ENCODE measurements at regions not wholly inside any gene's neighbourhood (a gene's known extent, or its start where the extent isn't known, plus 50 kb on each side); places are given as distances from the start of the nearest gene placed in this dataset.

DNA sequence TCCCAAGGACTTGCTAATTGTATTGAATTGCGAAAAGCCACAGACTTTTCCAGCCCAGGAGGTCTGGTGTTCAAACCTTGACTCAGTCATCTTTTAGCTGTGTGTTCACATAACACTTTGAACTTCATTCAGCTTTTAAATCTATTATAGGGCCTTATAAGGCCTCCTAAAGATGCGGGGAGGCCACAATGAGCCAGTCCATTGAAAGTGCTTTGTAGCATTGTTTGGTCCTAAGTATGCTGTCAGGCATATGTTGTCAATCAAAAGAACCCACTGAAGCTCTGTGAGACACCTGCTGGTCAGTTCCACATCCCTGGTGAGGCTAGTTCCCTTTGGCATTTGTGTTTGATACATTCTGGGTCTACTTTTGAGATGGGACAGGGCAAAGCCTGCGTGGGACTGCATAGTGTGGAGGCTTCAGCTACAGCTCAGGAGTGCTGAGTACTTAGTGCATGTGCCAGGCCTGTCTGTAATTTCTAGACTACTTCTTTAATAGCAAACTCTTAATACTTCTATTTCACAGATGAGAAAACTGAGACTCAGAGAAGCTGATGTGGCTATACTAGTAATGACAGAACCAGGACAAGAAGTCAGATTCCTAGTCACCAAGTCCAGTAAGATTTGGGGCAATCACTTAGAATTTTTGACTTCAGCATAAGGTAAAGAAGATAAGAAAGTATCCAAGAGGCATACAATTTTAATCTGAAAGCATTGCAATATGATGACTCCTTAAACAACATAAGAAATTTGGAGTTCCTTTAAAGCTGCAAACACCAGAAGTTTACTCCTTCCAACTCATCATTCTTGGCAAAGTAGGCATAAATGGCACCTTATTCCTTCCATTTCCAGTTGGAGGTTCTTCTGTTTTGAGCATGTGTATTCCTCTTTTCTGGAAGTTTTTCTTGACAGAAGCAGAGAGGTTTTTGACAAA is 213.0 kb downstream of the PDCD6IP start:
- DNase-seq, result no peak

DNA sequence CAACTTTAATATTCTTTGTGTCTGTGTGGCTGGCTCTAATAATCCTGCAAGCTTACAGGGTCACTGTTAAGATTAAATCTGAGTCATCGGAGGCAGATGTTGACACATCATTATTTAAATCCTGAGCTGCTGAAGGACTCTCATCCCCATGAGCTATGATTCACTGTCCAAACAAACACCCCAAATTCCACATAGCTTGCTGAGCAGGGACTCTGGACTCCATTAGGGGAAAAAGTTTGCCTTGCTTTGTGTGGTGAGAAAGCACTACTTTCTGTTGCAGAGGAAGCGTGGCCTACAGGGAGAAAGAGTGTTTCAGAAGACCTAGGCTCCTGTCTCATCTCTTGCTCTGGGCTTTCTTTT is 213.7 kb downstream of the PDCD6IP start:
- no peak for DNase-seq

DNA sequence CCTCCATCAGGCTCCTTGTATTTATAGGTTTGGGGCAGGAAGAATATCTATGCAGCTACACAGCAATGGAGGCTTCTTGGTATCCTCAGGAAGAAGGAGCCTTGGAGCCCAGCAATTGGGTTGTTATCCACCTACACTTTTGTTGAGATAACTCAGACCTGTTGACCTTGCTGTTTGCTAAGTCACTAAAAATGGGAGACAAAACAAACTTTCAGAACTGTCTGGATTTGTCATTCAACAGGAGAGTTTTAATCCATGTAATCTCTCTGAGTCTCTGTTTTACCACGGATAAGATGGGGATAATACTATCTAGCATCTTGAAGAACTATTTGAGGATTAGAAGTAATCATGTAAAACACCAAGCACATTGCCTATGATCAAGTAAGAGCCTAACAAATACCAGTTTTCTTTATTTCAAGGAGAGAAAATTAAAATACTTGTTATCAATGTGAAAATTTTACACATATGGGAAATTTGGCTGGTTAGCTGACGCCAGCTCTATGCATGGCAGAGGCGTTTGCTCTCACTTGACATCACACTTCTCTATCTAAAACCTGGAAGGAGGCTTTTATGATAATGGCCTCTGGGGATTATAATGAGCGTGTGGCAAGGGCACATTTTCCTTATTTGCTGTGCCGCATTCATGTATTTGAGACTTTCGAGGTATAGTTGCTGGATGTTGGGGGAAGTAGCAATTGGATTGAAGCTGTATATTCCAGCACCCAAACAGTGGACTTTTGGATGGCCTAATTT is 215.6 kb downstream of the PDCD6IP start:
- peak in 1 of 56 donors; percentile 7 for DNase-seq

DNA sequence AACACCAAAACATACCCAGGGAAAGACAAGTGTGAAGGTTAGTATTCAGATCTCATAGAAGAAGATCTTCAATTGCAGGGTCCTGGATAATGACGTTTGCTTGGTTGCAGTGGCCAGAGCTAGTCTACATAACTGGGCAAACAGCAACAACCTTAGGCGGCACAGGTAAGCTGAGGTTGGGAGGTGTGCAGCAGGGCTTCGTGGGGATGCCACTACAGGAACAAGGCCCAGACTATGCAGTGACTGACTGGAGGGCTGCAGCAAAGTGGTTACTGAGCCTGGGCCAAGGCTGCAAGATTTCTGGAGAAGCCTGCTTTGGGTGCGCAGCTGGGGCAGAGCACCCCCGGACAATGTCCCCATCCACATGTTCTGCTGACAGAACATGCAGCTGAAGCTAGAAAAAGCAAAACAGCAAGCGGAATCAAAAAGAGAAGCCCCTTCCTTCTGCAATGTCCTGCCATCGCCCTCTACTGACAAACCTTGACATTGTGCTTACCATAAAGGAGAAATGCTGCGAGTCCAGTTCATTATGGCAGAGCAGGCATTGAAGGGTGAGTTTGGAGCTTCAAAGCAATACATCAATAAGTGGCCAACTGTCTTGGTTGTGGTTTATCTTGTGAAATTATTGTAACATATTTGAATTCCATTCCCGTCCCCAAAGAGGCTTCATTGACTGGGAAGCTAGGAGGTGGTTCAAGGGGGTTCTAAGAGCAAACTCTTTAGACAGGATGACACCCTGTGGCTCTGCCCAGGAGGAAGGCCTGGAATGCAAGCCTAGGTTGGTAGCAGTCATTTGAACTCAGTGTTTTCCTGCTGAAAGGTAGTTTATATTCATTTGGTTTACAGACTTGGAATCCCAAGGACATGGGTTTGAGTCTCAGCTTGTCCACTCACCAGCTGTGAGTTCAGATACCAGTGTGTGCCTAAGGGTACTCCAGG is 217.0 kb downstream of the PDCD6IP start:
- no peak for DNase-seq

DNA sequence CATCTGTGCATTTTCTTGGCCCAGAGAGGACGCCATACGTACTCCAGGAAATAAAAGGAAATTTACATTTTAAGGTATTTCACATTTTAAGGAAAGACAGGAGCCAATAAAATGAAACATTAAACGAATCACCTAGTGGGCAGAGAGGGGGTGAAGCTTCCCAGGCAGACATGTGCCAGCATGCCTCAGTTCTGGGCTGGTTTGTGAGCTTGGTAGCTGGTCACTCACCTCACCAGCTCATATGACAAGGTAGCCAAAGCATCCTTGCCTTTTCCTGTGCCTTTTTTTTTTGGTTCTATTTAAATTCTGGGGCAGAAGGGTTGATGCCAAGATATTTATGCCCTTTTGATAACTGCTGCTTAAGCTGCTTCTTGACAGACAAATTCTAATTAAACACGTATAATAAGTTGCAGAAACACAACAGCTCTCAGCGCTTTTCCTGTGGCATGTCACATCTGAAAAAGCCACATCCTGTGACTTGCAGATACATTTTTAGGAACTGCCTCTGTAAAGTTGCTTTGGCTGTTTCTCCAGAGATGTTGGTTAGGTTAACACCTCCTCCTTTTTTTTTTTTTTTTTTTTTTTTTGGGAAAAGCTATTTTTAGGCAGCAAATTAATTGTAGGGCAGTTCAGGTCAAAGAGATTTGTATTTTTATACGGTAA is 218.6 kb downstream of the PDCD6IP start:
- DNase-seq, result no peak

DNA sequence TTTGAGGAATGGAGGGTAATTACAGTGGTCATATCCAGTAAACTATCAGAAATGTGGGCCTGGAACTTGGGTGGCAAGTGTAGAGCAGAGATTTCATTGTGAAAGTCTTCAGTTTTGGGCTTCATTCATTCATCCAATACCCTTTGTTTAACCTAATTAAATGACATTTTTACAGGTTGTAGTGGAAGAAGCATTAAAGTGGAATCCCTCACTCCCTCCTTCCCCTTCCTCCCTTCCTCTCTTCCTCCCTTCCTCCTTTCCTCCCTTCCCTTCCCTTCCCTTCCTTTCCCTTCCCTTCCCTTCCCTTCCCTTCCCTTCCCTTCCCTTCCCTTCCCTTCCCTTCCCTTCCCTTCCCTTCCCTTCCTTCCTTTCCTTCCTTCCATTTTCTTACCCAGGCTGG is 219.3 kb downstream of the PDCD6IP start:
- no peak for DNase-seq

DNA sequence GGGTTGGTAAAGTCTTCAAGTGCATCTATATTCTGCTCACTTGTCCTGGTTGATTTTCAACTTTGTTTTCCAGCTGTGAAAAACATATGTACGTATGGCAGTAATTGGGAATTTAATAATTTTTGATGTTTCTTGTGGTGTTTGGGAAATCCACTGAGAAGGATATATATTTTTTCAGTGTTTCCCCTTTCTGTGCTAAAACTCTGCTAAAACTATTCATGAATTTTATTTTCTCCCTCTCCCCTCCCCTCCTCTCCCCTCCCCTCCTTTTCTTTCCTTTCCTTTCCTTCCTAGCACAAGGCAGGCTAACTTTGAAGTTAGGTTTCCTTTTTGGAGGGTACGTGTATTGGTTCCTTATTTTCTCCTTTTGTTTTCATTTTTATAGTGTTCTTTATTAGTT is 220.7 kb downstream of the PDCD6IP start:
- DNase-seq, result no peak

DNA sequence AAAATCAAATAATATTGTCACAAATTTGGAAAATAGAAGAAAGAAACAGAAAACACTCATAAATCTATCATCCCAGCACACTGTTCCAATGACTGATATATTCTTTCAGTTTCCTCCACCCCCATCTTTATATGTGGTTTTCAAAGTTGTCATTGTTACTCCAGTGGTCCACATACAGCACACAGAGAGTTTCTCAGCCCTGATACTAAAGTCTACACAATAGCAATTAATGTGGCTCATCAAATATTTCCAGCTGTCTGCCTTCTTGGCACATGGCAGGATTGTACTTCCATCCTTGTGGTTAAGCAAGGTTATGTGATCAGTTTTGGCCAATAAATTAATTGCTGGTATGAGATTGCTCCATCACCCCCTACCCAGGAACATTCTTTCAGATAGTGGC is 221.7 kb downstream of the PDCD6IP start:
- DNase-seq, result no peak

DNA sequence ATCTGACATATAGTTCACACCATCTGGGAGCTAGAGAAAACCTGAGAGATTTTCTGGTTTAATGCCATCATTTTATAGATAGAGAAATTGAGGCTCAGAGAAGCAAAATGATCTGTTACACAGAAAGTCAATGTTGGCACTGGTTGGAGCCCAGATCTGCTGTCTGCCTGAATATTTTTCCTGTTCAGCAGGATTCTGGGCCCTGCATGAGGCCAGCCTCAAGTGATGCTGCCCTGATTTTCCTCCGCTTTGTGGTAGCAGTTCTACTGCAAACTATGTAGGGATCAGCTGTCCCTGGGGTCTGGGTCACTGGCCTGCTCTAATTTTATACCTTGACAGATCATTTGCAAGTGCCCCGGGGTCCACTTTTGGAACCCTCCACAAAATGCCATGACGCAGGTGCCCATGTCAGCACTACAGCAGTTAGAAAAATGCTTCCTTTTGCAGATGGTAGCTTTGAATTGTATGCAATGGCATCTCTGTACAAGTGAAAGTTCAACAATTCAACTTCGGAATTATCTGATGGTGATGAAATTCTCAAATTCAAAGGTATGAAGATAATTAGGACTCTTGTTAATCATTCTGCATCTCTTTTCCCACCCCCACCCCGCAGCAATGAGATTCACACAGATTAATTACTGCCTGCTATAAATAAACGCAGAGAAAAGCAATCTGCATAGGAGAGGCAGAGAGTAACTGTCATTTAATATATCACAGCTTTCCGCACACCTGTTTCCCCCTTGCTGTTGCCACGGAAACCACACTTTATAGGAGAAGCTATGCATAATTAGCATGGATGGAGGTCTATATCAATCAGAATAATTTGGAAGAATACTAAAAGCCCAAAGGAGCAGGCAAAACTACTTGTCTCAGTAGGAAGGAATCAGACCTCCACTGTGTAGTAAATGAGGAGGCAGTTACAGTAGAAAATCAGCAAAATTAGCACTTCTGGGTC is 222.6 kb downstream of the PDCD6IP start:
- DNase-seq, result peak in 2 of 56 donors; percentile 5 to 34

DNA sequence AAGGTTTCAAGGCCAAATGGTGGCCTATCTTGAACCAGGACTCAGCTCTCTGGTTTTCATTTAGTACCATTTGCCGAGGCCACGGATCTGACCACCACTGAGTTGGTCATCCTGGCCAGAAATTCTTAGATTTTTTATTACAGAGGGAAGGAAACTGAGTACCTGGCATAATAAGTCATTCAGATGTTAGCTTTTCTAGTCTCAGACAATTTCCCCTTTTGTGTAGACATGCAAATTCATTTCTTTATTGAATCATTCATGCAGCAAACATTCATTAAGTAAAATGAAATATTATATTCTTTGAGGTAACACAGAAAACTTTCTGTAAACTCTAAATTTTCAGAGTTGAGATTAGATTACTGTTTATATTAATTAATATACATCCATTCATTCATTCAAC is 223.7 kb downstream of the PDCD6IP start:
- no peak for DNase-seq

DNA sequence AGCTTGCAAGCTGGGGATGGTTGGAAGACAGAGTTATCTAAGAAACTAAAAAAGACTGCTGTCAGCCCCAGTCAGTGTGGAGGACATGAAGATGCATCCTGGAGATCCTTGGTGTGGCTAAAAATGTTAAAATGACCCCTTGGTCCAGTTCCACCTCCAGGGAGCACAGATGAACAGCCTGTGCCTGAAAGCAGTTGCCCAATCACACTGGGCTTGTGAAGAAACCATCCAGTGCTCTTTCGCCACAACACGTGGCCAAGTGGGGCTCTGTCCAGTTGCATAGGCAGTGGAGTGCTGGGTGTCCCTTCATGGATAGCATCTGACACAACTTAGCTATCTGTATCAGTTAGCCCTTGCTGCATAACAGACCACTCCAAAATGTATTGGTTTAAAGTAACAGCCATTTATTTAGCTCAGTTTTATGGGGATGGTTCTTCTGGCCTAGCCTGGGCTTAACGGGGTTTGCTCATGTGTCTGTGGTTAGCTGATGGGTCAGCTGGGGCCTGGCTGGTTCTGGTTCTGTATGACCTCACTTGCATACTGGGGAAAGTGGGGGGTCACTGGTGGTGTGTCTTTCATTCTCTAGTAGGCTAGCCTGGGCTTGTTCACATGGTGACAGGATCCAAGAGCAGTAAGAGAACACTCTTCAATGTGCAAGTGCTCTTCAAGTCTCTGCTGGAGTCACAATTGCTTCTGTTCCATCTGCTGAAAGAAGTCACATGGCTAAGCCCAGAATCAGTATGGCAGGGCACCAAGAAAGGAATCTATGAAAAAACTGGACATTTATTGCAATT is 226.2 kb downstream of the PDCD6IP start:
- DNase-seq, result no peak

DNA sequence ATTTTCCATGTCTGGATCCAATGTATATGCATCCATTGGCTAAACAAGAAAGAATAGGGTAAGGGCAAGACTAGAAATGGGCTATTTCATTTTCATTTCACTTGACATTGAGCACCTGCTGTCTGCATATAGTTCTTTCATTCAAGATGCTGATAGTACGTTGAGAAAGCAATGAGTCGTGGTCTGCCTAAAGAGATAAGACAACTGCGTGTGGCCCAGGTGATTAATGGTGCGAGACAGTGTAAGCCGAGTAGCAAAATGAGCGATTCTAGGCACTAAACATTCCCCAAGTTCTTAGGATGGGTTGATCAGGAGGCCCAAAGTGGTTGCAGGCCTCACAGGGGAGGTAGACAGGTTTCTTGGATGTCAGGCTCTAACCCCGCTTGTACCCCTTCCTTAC is 235.4 kb downstream of the PDCD6IP start:
- DNase-seq, result no peak

DNA sequence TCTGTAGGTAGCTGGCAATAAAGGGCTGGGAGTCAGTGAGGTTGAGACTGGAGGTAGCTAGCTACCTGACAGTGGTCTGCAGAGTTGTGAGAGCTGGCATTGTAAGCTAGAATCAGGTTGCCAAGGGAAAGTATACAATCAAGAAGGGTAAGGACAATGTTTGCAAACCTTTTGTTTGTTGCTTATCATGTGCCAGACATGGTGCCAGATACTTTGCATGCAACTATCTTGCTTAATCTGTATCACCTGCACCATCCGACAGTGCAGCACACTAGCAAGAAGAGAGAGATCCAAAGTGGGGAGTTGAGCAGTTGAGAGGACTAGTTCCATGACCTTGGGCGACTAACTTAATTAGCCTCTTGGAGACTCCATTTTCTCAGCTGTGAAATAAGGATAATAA is 236.4 kb downstream of the PDCD6IP start:
- no peak for DNase-seq

DNA sequence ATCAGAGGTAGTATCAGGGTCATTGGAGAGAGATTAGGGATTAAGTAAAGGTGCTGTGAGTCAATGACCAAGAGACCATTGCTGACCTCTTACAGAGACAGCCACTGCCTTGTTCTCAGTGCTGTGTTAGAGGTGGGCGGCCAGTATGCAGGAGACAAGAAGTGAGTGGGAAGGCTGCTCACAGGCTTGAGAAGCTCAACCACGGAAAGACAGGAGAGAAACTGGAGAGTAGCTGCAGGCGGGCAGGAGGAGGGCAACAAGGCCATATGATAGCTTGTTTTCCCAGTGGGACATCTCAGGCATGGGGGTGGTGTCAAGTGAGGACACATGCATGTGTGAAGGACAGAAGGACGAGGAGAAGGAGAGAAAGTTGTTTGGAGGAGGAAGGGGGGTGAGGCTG is 237.3 kb downstream of the PDCD6IP start:
- no peak for DNase-seq

DNA sequence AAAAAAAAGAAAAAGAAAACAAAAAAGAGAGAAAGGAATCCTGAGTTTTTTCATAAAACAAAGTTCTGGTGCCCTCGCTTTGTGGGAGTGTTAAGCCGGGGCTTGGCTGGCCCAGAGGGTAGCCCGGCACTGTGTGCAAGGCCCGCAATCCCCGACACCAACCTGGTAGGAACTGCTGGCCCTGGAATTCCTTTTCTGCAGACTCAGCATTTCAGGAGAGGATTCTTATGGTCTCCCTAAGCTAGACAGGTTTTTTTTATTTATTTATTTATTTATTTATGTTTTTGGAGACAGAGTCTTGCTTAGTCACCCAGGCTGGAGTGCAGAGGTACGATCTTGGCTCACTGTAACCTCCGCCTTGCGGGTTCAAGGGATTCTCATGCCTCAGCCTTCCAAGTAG is 238.8 kb downstream of the PDCD6IP start:
- DNase-seq, result no peak

DNA sequence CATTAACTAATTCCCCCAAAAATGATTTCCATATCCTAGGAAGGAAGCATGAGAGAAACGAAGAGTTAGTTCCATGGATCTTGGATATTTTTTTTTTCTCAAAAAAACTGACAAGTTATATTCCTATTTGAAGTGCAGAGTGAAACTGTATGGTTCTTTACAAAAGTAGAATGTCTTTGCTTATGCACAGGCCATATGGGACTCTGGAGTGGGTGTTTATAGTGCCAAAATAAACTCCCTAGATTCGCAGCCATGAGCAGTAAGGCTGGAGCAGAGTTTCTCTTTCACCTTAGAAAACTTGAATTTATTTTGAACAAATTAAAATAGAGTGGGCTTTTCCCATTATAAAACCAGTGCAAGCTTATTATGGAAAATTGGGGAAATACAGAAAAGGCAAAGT is 239.7 kb downstream of the PDCD6IP start:
- DNase-seq, result peak in 1 of 56 donors; percentile 13

DNA sequence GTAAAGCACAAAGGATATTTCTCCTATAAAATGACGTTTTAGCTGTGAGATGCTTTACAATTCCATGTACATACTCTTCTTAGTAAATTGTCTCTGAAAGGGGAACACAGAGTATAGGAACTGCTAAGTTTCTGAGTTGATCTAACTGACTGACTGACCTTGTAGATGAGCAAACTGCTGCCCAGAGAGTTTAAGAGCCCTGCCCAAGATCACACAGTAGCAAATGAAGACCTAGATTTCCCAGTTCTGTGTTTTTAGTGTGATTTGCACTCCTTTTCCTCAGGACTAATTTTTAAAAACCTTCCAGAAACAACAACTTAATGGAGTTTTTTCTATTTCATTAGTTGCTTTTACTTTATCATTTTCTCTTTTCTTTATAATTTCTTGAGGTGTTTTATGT is 247.7 kb downstream of the PDCD6IP start:
- no peak for DNase-seq

DNA sequence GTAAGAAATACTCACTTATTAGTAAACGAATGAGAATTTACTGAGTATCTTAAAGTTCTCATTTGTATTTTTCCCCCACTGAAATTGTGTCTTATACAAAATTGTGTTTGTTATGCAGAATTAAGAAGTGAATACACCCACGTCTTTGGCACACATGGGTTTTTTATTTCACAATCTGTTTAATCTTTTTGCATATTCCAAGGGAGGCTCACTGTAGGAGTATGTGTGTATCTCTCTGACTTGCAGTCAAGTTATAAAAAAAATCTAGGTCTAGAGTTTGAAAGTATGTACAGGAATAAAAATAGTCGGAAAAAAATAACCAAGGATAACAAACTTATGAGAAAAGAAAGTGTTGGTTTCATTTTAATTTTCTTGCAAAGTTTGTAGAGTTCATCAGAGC is 255.2 kb downstream of the PDCD6IP start:
- DNase-seq, result no peak
